WERI-Rb-1 (cell line): ENCODE measurements at regions not wholly inside any gene's neighbourhood (a gene's known extent, or its start where the extent isn't known, plus 50 kb on each side); places are given as distances from the start of the nearest gene placed in this dataset.

ENCODE experiments used
- DNase-seq: peaks from one replicate; pipeline ENCODE4 v3.0.0-alpha.2; 2020
- H3K27ac ChIP-seq: fragments of 250-450 bp; sonication (Bioruptor Pico); 2 replicates; pipeline ENCODE4 v1.5.1; 2020; ENCODE audit warnings: mild to moderate bottlenecking, moderate library complexity
- H3K27me3 ChIP-seq: fragments of 250-450 bp; sonication (Bioruptor Pico); 2 replicates; pipeline ENCODE4 v1.5.1; 2021; ENCODE audit warnings: mild to moderate bottlenecking, low read depth, moderate library complexity; ENCODE audit not compliant: insufficient read depth, severe bottlenecking
- H3K36me3 ChIP-seq: fragments of 250-450 bp; sonication (Bioruptor Pico); 2 replicates; pipeline ENCODE4 v1.5.1; 2020; ENCODE audit warnings: mild to moderate bottlenecking, moderate library complexity
- H3K4me3 ChIP-seq: 2 replicates; pipeline ENCODE4 v1.5.1; 2011; ENCODE audit warnings: low read depth, mild to moderate bottlenecking, control low read depth, low read length
- H3K9me3 ChIP-seq: fragments of 250-450 bp; sonication (Bioruptor Pico); 2 replicates; pipeline ENCODE4 v1.5.1; 2021; ENCODE audit warnings: mild to moderate bottlenecking, moderate library complexity; ENCODE audit not compliant: severe bottlenecking
- TF ChIP-seq, protein P1 (sequence below): IDR thresholded peaks from 2 replicates; pipeline ENCODE4 v1.5.1; 2011; ENCODE audit warnings: low read depth, mild to moderate bottlenecking, control low read depth, inconsistent platforms, low read length

DNA sequence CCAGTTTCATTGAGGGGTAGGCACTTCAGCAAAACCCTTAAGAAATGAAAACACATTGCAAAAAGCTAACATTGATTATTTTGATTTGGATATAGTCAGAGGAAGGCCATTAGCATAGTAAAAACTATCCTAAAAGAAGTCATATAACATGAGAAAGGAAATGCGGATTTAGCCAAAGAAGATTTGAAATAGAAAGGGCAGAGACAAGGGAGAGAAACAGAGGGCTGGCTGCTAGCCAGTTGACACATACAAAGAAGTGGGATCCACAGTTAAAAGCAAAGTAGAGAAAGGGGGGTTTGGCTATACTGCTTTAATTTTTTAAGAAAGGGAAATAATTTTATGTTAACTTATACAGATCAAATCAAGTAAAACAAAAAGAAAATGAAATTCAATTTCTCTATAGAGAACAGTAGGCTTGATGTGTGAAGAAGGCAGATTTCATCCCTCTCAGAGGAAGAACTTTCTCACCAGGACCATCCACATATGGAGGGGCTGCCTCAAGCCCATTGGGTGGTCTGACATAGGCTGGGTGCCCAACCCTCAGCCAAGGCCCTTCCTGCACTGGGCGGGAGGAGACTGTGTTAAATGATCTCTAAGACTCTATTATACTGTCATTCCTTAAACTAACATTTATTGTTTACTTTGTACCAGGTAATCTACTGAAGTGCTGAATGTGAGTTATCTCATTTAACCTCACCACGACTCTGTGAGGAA, 420.3 kb downstream of the CCDC91 start:
- Histone ChIP-seq H3K9me3 (peaks cover 5% of the 10 kb centered on the region), H3K36me3 (no peaks in the 10 kb centered on the region), H3K4me3 (no peak overlapping the region), H3K27ac (no peak overlapping the region), H3K27me3 (no peaks in the 10 kb centered on the region)
- no peak for DNase-seq
- TF ChIP-seq, protein P1, sequence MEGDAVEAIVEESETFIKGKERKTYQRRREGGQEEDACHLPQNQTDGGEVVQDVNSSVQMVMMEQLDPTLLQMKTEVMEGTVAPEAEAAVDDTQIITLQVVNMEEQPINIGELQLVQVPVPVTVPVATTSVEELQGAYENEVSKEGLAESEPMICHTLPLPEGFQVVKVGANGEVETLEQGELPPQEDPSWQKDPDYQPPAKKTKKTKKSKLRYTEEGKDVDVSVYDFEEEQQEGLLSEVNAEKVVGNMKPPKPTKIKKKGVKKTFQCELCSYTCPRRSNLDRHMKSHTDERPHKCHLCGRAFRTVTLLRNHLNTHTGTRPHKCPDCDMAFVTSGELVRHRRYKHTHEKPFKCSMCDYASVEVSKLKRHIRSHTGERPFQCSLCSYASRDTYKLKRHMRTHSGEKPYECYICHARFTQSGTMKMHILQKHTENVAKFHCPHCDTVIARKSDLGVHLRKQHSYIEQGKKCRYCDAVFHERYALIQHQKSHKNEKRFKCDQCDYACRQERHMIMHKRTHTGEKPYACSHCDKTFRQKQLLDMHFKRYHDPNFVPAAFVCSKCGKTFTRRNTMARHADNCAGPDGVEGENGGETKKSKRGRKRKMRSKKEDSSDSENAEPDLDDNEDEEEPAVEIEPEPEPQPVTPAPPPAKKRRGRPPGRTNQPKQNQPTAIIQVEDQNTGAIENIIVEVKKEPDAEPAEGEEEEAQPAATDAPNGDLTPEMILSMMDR: no peak

DNA sequence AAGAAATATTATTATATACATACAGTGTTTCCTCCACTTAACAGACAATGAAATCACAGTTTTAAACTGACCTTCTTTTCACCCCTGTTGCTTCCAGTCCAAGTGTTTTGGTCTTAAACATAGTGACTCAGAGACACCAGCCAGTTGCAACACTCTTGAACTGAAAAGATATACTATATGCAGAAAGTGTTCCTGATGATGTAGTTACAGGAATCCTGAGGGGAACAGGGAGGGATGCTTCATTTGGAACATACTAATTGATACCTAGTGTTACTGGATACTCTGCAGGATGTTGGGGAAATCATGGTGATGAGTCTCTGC, 420.8 kb downstream of the CCDC91 start:
- DNase-seq: no peak
- peaks cover 5% of the 10 kb centered on the region for H3K9me3 ChIP-seq
- H3K36me3 ChIP-seq: no peaks in the 10 kb centered on the region
- no peak overlapping the region for H3K4me3 ChIP-seq
- H3K27me3 ChIP-seq: no peaks in the 10 kb centered on the region
- no peak overlapping the region for H3K27ac ChIP-seq
- TF ChIP-seq, protein P1: no peak

DNA sequence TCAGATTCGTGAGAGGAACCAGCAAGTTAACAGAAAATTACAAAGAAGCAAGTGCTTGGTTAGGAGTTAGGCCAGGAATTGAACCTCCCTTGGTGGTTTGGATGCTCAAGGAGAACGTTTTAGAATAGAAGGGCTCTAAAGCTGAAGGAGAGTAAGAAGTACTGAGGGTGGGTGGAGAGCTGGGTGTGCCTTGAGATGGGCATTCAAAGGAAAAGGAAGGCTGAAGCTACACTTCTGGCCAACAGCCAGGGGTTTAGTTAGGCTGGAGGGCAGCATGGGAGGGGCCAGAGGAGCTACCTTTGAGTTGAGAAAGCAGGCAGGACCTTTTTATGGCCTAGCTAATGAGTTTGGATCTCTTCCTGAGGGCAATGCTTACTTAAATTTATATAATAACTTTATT, 421.2 kb downstream of the CCDC91 start:
- no peaks in the 10 kb centered on the region for H3K36me3 ChIP-seq
- H3K9me3 ChIP-seq: peaks cover 5% of the 10 kb centered on the region
- no peak overlapping the region for H3K4me3 ChIP-seq
- H3K27ac ChIP-seq: no peak overlapping the region
- H3K27me3 ChIP-seq: no peaks in the 10 kb centered on the region
- DNase-seq: no peak
- TF ChIP-seq, protein P1: no peak

DNA sequence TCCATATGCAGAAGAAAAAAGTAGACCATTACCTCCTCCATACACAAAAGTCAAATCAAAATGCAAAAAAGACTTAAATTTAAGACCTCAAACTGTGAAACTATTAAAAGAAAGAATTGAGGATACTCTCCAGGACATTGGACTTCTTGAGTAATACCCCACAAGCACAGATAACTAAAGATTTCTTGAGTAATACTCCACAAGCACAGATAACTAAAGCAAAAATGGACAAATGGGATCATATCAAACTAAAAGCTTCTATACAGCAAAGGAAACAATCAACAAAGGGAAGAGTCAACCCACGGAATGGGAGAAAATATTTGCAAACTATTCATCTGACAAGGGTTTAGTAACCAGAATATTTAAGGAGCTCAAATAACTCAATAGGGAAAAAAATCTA, 427.9 kb downstream of the CCDC91 start:
- no peak for DNase-seq
- TF ChIP-seq, protein P1: no peak
- H3K27me3 ChIP-seq: no peaks in the 10 kb centered on the region

DNA sequence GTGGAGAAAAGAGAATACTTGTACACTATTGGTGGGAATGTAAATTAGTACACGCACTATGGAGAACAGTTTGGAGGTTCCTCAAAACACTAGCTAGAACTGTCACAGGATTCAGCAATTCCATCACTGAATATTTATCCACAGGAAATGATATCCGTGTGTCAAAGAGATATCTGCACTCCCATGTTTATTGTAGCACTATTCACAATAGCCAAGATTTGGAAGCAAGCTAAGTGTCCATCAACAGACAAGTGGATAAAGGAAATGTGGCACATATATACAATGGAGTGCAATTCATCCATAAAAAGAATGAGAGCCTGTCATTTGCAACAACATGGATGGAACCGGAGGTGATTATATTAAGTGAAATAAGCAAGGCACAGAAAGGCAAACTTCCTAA, 428.5 kb downstream of the CCDC91 start:
- Histone ChIP-seq H3K4me3 (no peak overlapping the region), H3K9me3 (no peaks in the 10 kb centered on the region), H3K36me3 (no peaks in the 10 kb centered on the region), H3K27me3 (no peaks in the 10 kb centered on the region), H3K27ac (no peak overlapping the region)
- TF ChIP-seq, protein P1: no peak
- DNase-seq: no peak

More for the DNA sequence above, 427.9 kb downstream of the CCDC91 start:
- Histone ChIP-seq H3K4me3 (no peak overlapping the region), H3K9me3 (no peaks in the 10 kb centered on the region), H3K27ac (no peak overlapping the region), H3K36me3 (no peaks in the 10 kb centered on the region)

DNA sequence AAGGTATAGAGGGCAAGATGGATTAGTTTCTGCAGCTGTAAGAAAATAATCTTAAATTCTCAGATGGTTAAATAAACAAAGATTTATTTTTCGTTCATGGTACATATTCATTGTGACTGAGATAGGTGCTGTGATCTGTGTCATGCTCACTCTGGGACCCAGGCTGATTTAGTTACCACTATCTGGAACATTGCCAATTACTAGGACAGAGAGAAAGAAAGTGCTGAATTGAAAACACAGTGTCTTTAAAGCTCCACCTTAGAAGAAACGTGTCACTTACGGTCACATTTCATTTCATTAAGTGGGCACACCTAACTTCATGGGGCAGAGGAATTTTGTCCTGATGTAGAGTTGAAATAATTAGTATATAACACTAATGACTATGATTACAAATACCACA, 430.0 kb downstream of the CCDC91 start:
- Histone ChIP-seq H3K27me3 (no peaks in the 10 kb centered on the region), H3K36me3 (no peaks in the 10 kb centered on the region), H3K4me3 (no peak overlapping the region), H3K9me3 (no peaks in the 10 kb centered on the region), H3K27ac (no peak overlapping the region)
- no peak for DNase-seq
- TF ChIP-seq, protein P1: no peak
